ENCODE measurements at regions not wholly inside any gene's neighbourhood (a gene's known extent, or its start where the extent isn't known, plus 50 kb on each side); places are given as distances from the start of the nearest gene placed in this dataset.

GRCh38 chr3:193821151-193821668, 228.2 kb downstream of the OPA1 start:
- TF ChIP-seq POLR2A (IDR thresholded peaks at IDR 0.05) (no peak), CTCF (IDR thresholded peaks at IDR 0.05) (no peak)
